GM12878 (cell line): ENCODE measurements at regions not wholly inside any gene's neighbourhood (a gene's known extent, or its start where the extent isn't known, plus 50 kb on each side); places are given as distances from the start of the nearest gene placed in this dataset.

ENCODE experiments used
- ATAC-seq: fragments of 200-7000 bp; cut with Tn5 transposase; 3 replicates; pipeline ENCODE4 v1.9.1; 2020; ENCODE audit warnings: mild to moderate bottlenecking, moderate library complexity
- BruUV-seq: library from RNA; stranded (reverse); fragments of 400-500 nt; replicated peaks from 2 replicates; lab custom pipeline; 2021; lab: Mats Ljungman, UMichigan
- CTCF ChIA-PET: fragments of 300-600 bp; sonication (Branson Sonifier 250); formaldehyde crosslinking; extraction: SDS; loops from one replicate; lab custom pipeline; 2021; ENCODE audit warnings: inconsistent platforms; lab: Yijun Ruan, JAX
- POLR2A ChIA-PET: fragments of 350-600 bp; formaldehyde crosslinking; extraction: SDS; loops from one replicate; lab custom pipeline; 2021; ENCODE audit warnings: inconsistent platforms; lab: Charles Lee
- RAD21 ChIA-PET: fragments of 300-600 bp; sonication (Branson Sonifier 250); formaldehyde crosslinking; loops from one replicate; lab custom pipeline; 2023; ENCODE audit warnings: antibody characterized with exemption; ENCODE audit not compliant: unreplicated experiment; lab: Charles Lee
- SMC1A ChIA-PET: fragments of 300-600 bp; sonication (Branson Sonifier 250); formaldehyde crosslinking; loops from one replicate; lab custom pipeline; 2023; ENCODE audit not compliant: unreplicated experiment, uncharacterized antibody; lab: Charles Lee
- DNase-seq: peaks from one replicate; pipeline ENCODE4 v3.0.0-alpha.2; 2011; ENCODE audit warnings: low read depth, low spot score
- FAIRE-seq: peaks from 3 replicates; lab custom pipeline; 2011; peaks lifted over from hg19 to GRCh38; lab: Jason Lieb, UNC
- H2AFZ ChIP-seq: 2 replicates; pipeline ENCODE4 v1.6.0; 2011; ENCODE audit warnings: low read depth, low read length, control low read depth; ENCODE audit not compliant: control insufficient read depth
- H3K27ac ChIP-seq: 2 replicates; pipeline ENCODE4 v1.5.1; 2011; ENCODE audit warnings: control low read depth; ENCODE audit not compliant: control insufficient read depth, insufficient read depth
- H3K27me3 ChIP-seq, 2 experiments: replicated peaks in 1 of 2; 2 replicates each; pipeline versions ENCODE4 v1.6.0 to v1.6.1; 2011; ENCODE audit warnings: low read length in 1 of 2; ENCODE audit not compliant: control insufficient read depth in 2 of 2, insufficient read depth in 2 of 2
- H3K36me3 ChIP-seq, 2 experiments: 2 replicates each; pipeline ENCODE4 v1.5.1; 2011; ENCODE audit warnings: low read length in 1 of 2; ENCODE audit not compliant: control insufficient read depth in 2 of 2, insufficient read depth in 2 of 2
- H3K4me1 ChIP-seq: 2 replicates; pipeline ENCODE4 v1.6.1; 2011; ENCODE audit warnings: mild to moderate bottlenecking, low read length, moderate library complexity, mixed read lengths; ENCODE audit not compliant: control insufficient read depth, insufficient read depth
- H3K4me2 ChIP-seq: 2 replicates; pipeline ENCODE4 v1.6.0; 2011; ENCODE audit warnings: control low read depth; ENCODE audit not compliant: control insufficient read depth, insufficient read depth
- H3K4me3 ChIP-seq: fragments of 200-600 bp; sonication (generic); 2 replicates; pipeline ENCODE4 v1.5.1; 2016
- H3K79me2 ChIP-seq: 2 replicates; pipeline ENCODE4 v1.6.0; 2011; ENCODE audit warnings: low read length; ENCODE audit not compliant: control insufficient read depth, insufficient read depth
- H3K9ac ChIP-seq: 2 replicates; pipeline ENCODE4 v1.8.0; 2011; ENCODE audit warnings: low read length, control low read depth, mixed read lengths; ENCODE audit not compliant: control insufficient read depth, insufficient read depth
- H3K9me3 ChIP-seq: replicated peaks from 3 replicates; pipeline ENCODE4 v1.5.1; 2011; ENCODE audit warnings: mild to moderate bottlenecking, low read length; ENCODE audit not compliant: control insufficient read depth, insufficient read depth
- H4K20me1 ChIP-seq: 2 replicates; pipeline ENCODE4 v1.6.0; 2011; ENCODE audit not compliant: control insufficient read depth, insufficient read depth
- ATF2 ChIP-seq: IDR thresholded peaks from 2 replicates; pipeline ENCODE4 v1.6.1; 2012; ENCODE audit warnings: low read length, inconsistent platforms
- CEBPZ ChIP-seq: fragments of 150-350 bp; IDR thresholded peaks from 2 replicates; pipeline ENCODE4 v1.6.1; 2016; ENCODE audit warnings: low read depth, low read length
- SKIL ChIP-seq: fragments of 450-650 bp; IDR thresholded peaks from 2 replicates; pipeline ENCODE4 v1.6.1; 2017; ENCODE audit warnings: mild to moderate bottlenecking, low read depth, inconsistent platforms; ENCODE audit not compliant: poor library complexity, severe bottlenecking
- SREBF2 ChIP-seq: IDR thresholded peaks from 2 replicates; pipeline ENCODE4 v1.6.1; 2012; ENCODE audit warnings: mild to moderate bottlenecking, low read length
- STAT1 ChIP-seq: fragments of 450-650 bp; conservative IDR thresholded peaks from 2 replicates; pipeline ENCODE4 v1.6.1; 2014; ENCODE audit warnings: antibody characterized with exemption, mild to moderate bottlenecking
- WGBS: methylation state at CpG from one replicate; pipeline ENCODE4 v1.1.6; 2016; ENCODE audit warnings: low lambda C conversion rate; ENCODE audit not compliant: insufficient replicate concordance, insufficient coverage; ENCODE audit errors: missing lambda C conversion rate; 5-methylcytosine and 5-hydroxymethylcytosine counted together
- in situ Hi-C: fragments of 300-500 bp; cut with MboI; formaldehyde crosslinking; loops from 9 replicates; pipeline ENCODE4 v1.14.3; 2018; ENCODE audit warnings: mixed read lengths
- intact Hi-C: fragments of 100-400 bp; cut with micrococcal nuclease; formaldehyde crosslinking; loops from one replicate; pipeline ENCODE4 v1.14.2; 2022; ENCODE audit not compliant: unreplicated experiment

- ChIA-PET CTCF (no interaction called here), POLR2A (no interaction called here), SMC1A (interaction anchor here (1.1 to 1.3 kb wide), 2 partner anchors 9 to 40 kb away, joined by 3 to 4 read pairs; no protein-coding TSS in a partner anchor), RAD21 (no interaction called here)
- Histone ChIP-seq H3K79me2 (no peaks in the 10 kb centered on the region), H3K4me3 (no peak overlapping the region), H2AFZ (no peak overlapping the region), H3K36me3 (no peaks in the 10 kb centered on the region), H3K9ac (no peak overlapping the region), H3K27ac (no peak overlapping the region), H3K4me2 (no peak overlapping the region), H4K20me1 (no peaks in the 10 kb centered on the region), H3K27me3 (no peaks in the 10 kb centered on the region), H3K9me3 (no peaks in the 10 kb centered on the region), H3K4me1 (no peaks in the 10 kb centered on the region)
- intact Hi-C loops = no loop called here
- FAIRE-seq = no peak
- TF ChIP-seq SREBF2 = no peak
- TF ChIP-seq SKIL = no peak
- no peak for TF ChIP-seq ATF2
- TF ChIP-seq STAT1 = no peak
- TF ChIP-seq CEBPZ = no peak
- BruUV-seq = no TSS peak
- in situ Hi-C loops = no loop called here
- 51% methylated on average over 5 of the region's 5 CpGs for WGBS
- DNase-seq = no peak
- no peak for ATAC-seq
Observed at GRCh38 chr1:177660188-177660587, 309.7 kb downstream of the SEC16B start.
